ENCODE measurements at regions not wholly inside any gene's neighbourhood (a gene's known extent, or its start where the extent isn't known, plus 50 kb on each side); places are given as distances from the start of the nearest gene placed in this dataset.

DNA sequence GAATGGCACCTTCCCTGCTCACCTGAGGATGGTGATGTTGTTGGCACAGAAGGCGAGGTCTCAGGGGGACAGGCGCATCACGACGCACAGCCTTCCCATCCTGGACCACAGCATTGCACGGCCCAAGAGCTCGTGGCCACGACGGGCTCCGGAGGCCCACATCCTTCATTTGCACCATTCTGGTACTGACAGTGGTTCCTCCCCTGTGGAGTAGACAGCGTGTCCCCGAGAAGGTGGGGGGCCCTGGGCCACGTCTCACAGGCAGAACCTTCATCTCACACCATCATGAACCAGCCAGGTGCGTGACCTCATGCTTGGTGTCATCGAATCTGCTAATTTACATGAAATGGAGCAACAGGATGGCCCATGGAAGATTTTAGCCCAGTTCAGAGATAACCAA, 180.0 kb downstream of the CTTN start:
- TF ChIP-seq, protein P1, sequence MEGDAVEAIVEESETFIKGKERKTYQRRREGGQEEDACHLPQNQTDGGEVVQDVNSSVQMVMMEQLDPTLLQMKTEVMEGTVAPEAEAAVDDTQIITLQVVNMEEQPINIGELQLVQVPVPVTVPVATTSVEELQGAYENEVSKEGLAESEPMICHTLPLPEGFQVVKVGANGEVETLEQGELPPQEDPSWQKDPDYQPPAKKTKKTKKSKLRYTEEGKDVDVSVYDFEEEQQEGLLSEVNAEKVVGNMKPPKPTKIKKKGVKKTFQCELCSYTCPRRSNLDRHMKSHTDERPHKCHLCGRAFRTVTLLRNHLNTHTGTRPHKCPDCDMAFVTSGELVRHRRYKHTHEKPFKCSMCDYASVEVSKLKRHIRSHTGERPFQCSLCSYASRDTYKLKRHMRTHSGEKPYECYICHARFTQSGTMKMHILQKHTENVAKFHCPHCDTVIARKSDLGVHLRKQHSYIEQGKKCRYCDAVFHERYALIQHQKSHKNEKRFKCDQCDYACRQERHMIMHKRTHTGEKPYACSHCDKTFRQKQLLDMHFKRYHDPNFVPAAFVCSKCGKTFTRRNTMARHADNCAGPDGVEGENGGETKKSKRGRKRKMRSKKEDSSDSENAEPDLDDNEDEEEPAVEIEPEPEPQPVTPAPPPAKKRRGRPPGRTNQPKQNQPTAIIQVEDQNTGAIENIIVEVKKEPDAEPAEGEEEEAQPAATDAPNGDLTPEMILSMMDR (IDR thresholded peaks at IDR 0.05) = no peak

DNA sequence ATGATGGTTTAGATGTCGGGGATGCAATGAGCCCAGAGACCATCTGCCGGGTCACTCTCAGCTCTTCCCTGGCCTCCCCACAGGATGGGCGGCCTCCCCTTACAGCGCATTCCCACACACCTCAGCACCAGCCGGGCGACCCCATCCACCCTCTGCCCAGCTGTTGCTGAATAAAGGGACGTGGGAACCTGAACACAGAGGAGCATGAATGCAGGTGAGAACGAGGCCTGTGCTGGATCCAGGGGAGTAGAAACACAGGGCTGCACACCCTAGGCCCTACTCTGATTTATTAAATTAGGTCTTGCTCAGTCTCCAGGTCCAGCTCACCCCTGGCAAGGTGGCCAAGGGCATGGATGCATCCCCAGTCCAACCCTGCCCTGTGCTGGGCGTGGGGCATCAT, 180.5 kb downstream of the CTTN start:
- TF ChIP-seq, protein P1 (IDR thresholded peaks at IDR 0.05) = no peak

DNA sequence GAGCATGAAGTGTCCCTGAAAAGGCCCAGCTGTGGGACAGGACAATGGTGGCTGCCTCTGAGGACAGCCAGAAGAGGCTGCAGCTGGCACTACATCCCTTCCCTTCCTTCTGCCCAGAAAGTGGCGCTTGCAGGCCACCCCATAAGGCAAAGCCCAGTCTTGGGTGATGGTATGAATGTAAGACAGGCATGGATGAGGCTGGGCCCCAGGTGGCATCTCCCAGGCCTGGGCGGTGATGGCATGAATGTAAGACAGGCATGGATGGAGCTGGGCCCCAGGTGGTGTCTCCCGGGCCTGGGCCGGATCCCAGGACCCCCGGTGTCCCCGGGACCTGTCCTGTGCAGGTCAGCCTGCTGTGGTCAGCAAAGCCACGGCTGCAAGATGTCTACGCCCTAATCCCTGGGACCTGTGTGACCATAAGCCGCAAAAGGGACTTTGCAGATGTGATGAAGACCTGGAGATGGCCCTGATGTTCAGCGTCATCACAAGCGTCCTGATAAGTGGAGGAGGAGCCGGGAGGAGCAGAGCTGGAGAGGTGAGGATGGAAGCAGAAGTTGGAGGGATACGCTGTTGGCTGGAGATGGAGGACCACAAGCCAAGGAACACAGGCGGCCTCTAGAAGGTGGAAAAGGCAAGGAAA, 181.1 kb downstream of the CTTN start:
- TF ChIP-seq, protein P1 (IDR thresholded peaks at IDR 0.05) = no peak

DNA sequence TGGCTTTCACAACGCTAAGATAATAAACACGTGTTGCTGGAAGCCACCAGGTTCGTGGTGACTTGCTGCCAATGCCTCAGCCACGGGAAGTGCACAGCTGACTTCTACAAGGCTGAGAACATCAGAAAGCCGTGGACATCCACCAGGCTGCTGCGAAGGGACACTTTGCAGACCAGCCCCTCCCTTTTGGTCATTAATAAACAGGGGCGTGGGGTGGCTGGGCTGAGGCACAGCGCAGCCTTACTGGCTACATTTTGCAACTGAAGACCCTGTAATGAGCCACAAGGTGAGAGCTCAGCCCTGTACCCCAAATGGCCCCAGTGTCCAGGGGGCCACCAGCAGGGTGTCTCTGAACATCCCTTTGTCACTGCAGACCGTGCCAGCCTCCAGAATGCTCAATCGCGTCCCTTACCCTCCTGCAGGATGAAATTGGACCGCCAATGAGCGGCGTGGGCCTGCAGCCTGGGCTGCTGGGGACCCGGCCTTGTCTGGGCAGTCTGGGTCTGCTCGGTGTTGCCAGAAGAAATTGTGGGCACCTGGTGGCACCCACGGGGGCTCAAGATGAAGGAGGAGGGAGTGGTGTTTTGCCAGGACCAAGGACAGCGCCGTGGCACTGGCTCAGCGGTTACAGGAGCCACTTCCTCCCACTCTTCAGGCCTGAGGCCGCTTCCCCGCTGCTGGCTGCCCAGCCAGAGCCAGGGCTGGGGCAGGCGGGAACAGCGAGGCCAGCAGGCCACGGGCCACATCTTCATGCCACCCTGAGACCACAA, 181.9 kb downstream of the CTTN start:
- TF ChIP-seq, protein P1 (IDR thresholded peaks at IDR 0.05) = no peak

DNA sequence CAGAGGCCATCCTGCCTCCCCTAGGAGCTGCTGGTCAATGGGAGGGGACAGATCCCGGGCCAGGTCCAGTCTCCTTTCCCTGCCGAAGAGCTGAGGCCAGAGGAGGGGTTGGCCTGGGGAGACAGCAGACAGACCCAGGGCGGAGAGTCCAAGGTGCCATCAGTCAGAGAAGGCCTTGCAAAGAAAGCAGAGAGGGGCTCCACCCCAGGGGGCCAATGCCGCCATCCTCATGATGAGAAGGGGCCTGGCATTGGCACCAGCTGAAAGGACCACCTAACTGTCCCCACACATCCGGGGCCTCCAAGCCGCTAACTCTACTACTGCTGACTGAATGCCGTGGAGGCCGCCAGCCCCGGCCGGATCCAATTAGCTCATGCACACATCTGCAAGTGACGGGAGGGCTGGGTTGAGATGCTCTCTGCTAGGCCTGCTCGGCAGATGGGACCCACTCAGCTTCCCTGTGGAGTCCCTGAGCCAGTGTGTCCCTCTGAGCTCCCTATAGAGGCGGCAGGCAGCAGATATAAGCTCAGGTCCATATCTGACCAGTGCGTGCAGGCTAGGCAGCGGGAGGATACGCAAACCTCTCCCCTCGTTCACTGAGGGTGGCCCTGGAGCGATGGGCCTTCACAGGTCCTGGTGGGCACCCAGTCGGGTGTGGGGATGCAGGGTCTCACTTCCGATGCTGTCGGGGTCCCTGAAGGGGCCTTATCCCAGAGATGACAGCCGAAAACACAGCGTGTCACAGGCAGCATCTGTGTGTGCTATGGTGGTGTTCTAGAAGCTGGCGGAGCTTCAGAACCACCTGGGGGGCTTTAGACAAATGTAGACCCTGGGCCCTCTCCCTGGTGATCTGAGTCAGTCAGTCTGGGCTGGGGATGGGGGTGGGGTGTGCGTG, 183.9 kb downstream of the CTTN start:
- TF ChIP-seq, protein P1 (IDR thresholded peaks at IDR 0.05) = no peak

DNA sequence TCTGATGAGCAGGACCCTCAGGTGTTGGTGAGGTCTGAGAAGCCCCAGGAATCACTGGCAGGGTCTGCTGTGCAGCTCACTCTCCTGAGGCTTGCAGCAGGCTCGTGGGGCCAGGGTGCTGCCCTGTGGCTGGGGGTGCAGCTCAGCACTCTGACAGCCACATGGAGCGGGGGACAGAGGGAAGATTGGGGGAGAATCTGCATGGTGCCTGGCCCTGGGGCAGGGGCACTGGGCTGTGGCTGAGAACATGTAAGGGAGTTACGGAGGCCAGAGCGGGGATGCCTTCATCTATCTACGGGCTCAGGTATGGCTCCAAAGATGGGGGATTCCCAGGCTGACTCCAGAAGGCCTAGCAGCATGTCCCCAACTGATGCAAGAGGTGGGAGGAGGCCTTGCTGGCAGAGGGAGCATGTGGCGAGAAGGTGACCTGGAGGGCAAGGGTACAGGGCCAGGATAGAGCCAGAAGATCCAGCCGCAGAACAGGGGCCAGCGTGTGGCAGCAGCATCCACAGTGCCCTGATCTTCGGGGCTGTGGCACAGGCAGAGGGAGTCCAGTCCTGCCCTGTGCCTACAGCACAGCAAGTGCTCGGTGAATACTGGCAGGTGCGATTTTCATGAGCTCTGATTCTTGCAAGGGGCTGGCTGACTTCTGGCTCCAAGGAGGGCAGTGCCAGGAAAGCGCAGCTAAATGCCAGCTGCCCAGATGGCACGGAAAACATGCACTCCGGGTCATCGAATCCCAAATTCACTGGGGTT, 184.7 kb downstream of the CTTN start:
- TF ChIP-seq, protein P1 (IDR thresholded peaks at IDR 0.05) = no peak

DNA sequence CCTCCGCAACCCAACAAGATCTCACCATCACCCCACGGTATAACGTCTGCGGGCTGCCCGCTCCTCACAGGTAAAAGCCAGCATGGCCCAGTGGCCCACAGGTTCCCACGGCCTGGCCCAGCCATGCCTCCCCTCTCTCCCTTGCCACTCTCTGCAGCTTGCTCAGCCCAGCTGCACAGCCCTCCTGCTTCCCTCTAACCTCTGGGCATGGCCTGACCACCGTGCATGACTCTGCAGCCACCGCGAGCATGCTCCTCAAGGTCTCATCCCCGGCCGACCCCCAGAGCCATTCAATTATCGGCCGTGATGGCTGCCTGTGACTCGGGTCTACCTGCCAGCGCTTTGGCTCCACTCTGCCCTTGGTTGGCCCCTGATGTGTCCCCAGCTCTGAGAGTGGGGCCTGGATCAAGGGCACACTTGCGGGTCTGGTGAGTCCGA, 185.5 kb downstream of the CTTN start:
- TF ChIP-seq, protein P1 (IDR thresholded peaks at IDR 0.05) = no peak

All from LNCAP (cell line).